Hematopoietic multipotent progenitor cell treated with erythropoietin and hydrocortisone succinate and interleukin-3 and kit ligand, for 4 days (in vitro differentiated cells): ENCODE measurements at regions not wholly inside any gene's neighbourhood (a gene's known extent, or its start where the extent isn't known, plus 50 kb on each side); places are given as distances from the start of the nearest gene placed in this dataset.
A peak's percentile ranks its signal among the peaks of the same experiment; 100 is the strongest.

Experiments
- DNase-seq: peaks from one replicate; pipeline ENCODE4 v3.0.0-alpha.2; 2015

DNA sequence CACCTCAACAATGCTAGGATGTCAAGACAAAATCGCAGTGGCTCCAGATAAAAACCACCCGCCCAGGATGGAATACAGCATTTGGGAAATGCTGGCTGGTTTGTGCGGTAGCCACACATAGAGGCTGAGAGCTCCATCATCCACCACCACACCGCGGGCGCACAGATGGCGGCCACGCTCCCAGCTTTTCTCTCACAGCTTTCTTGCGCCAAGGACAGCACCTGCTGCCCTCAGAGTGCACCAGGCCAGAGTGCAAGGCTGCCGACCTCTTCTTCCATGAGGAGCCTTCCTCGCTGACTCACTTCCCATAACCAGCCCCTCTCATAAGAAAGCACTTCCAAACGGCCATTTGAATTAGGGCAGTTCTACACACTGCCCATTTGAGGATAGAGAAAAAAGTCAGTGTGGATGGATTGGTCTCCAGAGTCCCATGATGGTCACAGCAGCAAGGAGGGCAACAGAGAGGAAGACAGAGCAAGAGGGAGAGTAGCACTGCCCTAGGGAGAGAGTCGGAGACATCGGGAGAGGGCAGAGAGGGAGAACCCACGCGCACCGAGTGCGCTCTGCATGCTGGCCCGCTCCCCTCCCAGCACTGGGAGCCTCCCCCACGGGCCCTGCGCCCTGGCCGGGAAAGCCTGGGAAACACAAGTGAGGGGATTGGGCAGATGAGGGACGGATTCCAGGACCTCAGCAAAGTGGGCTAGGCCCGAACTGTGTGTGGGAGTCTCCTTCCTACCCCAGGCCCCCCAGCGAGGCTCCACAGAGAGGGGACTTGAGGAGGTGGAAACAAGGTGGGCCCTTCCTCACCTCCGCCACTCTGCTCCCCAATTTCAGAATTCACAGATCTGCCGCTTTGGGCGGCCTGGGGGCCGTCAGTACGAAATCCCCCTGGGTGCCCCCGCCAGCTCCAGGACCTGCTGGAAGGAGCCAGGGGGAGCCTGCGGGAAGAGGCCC is 156.9 kb downstream of the USP12 start:
- DNase-seq, result no peak

DNA sequence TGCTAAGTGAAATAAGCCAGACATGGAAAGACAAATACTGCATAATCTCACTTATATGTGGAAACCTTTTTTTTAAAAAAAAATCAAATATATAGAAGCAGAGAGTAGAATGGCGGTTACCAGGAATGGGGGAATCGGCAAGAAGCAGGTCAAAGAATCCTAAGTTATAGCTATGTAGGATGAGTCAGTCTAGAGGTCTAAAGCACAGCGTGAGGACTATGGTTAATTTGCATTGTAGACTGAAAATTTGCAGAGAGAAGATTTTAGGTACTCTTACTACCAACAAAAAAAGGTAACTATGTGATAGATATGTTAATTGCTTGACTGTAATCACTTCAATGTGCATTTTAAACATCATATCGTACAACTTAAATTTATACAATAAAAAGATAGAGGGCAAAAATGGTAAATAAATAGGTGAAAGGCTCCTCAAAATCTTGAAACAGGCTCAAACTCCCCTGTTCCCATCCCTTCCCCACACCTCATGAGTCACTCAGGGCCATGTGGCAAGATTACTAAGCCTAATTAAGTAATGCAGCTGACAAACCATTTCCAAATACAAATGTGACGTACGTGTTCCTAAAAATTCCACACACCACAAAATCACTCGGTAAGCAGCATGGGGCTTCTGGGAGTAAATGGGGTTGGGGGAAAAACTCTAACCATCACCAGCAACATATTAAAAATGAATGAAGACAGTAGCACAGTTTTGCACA is 159.0 kb downstream of the USP12 start:
- no peak for DNase-seq

DNA sequence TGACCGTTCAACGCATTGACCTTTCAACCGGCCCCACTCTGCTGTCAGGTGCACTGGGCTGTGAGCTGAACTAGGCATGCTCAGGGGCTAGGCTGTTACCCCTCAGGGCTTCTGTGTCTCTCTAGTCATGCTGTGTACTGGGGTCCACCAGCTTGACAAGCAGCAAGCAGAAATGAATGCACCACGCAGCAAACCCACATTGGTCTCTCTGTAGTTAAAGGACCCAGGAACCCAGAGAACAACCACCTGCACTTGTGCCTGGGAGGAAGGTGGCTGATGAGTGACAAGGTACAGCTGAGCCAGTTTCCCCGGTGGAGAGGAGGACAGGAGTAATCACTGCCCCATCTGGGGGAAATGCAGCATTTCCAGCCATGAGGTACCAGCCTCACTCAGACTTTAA is 159.9 kb downstream of the USP12 start:
- no peak for DNase-seq

DNA sequence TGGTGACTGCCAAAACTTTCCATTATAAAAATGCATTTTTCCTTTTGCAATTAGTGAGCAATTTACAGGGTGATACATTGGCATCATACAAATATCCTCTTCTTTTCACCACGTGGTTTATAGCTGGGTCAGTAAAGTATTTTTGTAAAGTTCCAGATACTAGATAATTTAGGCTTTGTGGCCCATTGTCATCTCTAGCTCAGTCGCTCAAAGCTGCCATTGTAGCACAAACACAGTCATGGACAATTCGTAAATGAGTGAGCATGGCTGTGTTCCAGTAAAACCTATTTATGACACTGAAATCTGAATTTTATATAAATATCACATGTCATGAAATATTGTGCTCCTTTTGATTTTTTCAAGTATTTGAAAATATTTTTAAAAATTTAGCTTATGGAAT is 162.9 kb downstream of the USP12 start:
- no peak for DNase-seq

DNA sequence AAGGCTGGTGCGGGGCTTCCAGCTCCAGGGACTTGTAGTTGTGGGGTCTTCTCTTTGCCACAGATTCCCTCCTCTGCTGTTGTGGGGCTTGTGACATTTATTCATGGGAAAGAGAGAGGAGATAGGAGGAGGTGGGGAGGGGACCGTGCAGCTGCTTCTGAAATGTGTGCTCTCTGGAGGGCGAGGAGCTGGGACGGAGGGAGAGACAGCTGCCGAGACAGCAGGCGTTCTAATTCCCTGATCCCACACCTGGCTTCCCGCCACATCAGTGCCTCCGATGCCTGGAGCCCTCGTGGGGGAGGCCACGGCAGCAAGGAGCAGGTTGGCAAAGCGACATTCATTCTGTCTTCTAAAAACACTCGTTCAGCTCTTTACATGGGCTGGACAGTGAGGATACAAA is 164.4 kb downstream of the USP12 start:
- DNase-seq, result no peak

DNA sequence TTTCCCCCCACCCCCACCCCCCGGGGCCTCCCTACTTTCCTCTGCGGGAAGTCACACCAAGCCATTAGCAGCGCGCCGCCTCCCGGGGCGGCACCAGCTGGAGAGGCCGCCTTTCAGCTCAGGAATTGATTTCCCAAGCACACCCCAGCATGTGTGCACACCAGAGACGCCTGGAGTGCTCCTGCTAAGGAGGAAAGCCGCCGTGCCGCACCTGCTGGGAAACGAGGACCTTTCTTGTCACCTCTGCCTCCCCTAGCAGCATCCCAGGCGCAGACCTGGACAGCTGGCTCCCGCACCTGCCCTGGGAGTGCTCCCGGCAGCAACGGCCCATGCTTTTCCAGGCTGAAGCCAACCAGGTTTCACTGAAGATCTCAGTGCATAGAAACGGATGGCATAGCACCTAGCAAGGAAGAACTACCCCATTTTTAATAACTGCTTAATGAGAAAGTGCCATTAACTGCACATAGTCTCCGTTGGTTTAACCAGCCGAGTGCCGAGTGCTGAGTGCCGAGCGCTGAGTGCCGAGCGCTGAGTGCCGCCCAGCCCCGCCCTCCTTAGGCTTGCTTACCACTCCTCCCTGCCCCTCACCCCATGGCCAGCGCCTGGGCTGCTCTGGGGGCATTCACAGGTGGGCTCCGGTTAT is 165.0 kb downstream of the USP12 start:
- DNase-seq, result peak; percentile 64

DNA sequence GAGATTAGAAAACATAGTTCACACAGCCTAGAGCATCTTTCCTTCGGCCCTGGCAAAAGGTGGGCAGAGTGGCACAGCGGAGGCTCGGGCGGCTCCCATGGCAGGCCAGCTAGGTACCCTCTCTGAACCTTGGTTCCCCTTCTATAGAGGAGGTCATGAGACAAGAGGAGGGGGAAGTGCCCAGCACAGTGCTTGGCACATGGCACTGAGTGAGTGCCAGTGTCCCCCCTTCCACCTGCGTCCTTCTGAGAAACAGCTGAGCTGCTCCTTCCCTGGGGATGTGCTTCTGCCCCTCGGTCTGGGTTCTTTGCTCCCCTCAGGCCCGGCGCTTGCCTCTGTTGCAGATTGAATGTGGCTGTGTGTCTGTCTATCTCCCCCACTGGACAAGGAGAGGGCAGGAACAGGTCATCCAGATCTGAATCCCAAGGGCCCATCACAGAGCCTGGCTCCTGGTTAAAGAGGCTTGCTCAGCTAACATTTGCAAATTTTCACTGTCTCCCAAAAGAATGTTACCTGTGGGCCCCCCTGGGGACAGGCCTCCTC is 165.6 kb downstream of the USP12 start:
- no peak for DNase-seq

DNA sequence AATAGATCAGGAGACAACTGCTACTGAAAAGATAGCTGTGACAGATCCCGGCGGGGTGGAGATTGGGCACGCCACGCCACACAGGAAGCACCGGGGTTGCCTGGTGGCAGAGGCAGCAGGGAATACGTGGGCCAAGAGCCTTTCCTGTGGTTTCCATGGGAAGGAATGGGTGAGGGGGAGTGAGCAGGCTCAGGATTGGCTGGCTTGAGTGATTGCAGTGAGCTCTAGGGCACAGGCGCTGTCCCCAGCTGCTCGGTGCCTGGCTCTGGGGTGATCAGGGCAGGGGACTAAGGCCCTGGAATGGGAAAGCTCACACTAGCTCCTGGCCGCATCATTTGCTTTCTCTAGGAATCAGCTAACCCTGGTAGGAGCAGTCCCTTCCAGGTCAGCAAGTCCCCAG is 166.1 kb downstream of the USP12 start:
- peak; percentile 33 for DNase-seq

DNA sequence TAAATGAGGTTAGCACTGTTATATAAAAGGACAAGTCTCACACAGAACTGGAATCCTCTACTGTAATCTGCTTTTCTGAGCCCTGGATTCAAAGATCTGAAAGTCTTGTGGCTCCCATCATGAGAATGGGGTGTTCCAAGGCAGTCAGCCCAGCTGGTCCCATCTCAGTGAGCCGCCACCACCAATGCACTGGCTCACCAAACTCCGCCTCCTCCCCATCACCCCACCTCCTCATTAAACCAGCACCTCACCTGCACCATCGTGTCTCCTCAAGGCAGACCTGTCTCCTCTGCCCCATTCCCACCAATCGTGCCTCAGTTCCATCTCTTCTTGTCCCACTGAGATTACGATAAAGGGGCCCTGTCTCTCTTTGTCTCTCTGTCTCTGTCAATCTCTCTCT is 166.7 kb downstream of the USP12 start:
- no peak for DNase-seq

DNA sequence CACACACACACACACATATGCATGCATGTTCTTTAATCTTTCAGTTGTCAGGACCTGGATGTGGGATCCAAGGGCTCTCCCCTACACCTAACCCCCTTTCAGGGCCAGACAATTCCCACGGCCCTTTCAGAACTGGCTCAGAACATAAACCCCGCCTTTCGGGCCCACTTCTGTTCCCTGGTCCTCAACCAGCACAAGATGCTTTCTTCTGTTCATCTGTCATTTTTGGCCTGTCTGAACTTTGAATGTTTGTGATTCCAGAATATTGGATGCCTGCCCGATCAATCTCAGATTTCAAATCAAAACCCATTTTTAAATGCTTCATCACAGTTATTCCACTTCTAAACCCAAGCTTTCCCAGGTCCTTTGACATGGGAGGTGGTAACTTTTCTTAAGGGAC is 167.3 kb downstream of the USP12 start:
- DNase-seq, result no peak

DNA sequence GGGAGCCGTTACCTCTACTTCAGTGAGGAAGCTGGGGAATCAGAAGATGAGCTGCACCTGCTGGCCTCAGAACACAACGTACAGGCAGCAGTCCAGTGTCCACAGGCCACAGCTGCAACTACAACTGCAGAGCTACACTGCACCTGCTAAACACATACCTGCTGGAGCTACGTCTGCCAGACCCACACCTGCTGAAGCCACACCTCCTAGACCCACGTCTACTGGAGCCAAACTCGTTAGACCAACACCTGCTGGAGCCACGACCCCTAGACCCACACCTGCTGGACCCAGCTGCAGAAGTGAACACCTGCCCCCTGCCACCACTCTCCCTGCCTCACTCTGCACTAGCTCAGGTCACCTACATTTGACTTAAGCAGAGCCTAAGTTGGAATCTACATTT is 169.9 kb downstream of the USP12 start:
- no peak for DNase-seq

DNA sequence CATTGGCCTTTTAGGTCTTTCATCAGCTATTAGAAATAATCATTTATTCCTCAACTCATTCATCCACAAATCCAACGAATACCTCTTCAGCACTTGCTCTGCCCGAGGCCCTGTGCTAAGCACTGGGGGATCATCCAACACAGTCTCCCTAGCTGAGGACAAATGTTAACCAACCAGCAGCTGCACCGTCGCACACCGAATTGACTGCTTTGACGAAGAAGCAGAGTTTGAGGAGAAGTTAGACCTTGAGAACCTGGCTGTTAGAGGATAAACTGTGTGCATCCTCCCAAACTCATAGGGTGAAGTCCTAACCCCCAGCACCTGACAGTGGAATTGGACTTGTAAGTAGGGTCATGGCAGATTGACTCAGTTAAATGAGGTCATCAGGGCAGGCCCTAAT is 170.9 kb downstream of the USP12 start:
- no peak for DNase-seq

DNA sequence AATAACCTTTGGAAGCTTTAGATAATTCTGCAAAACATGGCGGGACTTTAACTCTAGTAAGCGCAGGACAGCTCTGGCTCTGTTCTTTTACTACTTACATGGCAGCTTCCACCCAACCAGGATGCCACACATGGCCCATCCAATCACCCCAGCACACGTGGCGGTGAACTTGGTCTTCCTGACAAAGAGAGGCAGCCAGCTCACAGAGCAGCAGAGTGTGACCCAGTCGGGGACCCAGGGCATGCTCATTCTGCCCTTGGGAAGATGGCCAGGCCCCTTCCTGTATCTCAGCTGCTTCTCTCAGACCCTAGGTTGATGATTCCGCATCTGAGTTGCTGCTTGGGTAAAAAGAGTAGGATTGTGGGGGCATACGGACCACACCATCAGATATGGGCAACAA is 172.1 kb downstream of the USP12 start:
- DNase-seq, result no peak

DNA sequence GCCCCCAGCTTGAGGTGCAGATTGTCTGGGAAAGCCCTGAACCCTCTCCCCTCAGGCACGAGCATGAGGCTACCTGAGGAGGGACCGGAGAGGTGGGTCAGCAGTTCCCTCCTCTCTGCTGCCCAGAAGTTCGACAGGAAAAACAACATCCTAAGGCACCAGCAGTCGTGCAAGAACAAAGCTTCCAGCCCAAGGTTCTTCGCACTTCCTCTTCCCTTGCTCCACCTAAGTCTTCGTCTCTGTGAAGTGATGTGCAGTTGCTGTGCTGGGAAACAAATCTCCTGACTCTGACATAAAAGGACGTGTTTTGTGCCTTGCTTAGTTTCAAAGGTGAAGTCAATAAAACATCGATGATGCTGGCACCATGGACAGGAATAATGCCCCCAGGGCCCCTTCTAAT is 173.3 kb downstream of the USP12 start:
- no peak for DNase-seq

DNA sequence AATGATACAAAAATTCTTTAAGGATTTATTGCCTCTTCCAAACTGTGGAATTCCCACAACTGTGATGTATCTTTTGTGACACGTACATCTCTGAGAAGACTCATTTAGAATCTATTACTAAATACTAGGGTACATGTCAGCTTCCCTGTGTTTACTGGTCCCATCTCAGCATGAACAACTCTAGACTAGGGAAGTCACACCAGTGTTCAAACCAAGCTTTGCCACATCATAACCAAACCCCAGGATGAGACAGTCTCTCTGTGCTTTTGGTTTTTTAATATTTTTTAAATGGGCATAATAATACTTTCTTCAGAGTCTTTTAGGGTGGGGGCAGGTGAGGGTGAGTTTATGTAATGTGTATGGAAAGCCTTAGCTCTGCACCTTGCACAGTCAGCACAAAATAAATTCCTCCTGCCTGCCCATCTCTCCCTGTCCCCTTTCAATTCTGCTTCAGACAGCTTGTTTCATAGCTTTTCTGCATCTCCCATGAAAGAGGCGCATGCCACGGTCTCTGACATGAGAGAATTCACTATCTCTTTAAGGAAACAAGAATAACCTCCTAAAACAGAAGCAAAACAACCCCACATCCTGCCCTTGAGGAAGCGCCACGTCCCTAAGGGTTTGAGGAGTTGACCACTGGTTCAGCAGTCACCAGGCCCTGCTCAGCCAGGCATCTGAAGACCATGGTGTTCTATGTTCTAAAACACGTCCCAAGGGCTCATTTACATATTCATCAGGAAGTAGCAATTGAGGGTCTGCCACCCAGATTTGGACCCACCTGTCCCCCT is 174.5 kb downstream of the USP12 start:
- peak; percentile 36 for DNase-seq

DNA sequence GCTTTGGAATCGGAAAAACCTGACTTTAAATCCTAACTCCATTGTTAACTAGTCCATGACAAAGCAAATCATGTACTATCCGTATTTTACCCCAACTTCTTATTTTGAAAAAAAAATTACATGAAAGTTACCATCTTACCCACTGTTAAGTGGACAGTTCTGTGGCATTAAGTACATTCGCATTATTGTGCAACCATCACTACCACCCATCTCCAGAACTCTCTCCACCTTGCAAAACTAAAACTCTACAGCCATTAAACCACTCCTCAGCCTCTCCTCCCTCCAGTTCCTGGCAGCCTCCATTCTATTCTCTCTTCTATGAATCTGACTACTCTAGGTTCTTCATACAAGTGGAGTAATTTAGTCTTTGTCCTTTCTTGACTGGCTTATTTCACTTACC is 176.5 kb downstream of the USP12 start:
- no peak for DNase-seq

DNA sequence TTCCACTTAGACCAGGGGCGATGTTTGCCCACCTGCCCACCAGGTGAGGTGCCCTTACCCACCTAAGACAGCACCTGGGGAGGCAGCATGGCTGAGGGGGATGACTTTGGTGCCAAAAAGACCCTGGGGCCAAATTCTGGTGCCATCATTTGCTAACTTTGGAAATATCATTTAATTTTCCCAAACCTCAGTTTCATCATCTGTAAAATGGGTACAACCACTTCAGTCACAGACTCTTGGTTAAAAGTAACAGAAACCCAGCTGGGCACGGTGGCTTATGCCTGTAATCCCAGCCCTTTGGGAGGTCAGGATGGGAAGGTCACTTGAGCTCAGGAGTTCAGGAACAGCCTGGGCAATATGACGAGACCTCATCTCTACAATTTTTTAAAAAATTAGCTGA is 177.8 kb downstream of the USP12 start:
- DNase-seq, result no peak

DNA sequence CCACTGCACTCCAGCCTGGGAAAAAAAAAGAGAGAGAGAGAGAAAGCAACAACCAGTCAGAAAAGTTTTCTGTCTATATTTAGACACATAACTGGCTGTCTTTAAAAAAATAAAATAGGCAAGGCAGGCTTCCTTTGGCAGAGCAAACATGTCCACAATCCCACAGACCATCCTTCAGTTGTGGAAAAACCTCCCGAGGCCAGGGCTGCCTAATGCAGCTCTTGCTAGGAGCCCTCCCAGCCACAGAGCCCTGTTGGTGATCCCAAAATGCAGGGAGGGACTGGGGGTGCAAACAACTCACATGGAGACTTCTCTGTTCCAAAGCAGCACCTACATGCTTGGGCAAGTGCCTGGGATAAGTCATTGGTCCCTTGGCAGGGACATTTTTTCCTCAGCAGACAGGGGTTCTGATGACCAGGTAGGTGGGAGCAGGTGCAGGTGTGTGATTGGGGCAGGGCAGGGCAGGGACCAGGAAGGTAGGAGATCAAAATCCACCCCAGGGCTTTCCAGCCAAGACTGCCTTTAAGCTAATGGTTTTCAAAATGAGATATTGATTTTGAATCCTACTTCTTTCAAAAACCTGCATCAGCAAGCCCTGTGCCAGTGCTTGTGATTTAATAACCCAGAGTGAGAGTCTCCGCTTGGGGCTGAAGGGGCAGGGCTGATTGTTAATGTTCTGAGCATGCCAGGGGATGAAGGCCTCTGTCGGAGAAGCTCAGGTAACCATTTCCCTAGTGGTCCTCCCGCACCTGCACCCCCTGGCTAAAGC is 178.5 kb downstream of the USP12 start:
- DNase-seq, result no peak

DNA sequence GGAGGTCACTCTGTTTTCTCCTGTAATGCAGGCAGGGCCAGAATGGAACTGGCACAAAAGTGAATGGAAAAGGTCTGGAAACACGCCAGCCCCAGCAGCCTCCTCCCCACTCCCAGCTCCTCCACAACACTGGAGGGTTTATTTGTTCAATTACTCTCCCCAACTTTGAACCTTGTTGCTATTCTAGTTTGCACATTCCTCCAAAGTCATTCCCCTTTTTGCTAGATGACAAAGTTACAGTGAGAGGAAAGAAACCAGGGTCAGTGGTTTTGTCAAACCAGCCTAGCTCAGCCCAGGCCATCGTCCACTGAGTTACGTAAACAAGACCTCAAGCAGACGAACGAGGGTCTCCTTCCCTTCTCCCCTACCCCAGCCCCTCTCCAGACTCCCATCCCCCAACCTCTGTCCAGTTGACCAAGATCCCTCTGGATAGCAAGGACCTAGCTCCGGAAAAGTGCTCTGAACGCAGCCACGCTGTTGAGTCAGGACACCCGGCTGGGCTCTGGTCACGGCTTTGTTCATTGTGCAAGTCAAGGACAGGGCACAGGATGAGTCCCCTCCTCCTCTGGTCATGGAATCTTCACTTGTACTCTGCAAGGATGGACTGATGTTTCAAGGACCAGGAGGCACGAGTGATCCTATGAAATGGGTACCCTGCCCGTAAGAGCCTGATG is 180.0 kb downstream of the USP12 start:
- DNase-seq, result no peak

DNA sequence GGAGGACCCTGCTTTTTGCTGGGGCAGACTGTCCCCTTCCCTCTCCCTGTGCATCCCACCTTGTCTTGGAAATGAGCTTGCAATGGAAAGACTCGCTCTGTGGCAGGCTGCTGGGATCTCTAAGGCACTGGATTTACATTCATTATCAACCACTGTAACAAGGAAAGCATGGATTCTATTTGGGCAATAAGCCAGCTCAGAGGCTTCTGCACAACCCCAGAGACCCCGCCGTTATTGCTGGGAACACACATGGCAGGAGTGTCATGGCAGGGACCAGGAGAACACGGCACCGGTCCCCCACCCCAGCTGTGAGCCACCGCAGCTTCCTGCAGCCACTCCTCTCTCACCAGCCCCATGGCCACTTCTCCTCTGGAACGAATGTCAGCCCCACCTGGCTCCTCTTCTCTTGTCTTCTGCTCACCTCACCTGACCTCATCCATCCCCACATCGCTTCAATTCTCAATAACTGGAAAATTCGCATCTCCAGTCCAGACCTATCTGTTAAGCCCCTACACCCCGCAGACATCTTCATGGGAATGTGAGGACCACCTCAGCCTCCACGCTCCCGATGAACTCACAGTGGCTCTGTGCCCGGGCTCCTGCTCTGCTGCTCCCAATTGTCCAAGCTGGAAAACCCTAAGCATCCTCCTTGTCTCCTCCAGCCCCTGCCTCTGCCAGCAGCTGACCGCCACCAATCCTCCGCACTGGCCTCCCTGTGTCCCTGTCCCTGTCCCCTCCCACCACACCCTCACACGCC is 181.5 kb downstream of the USP12 start:
- no peak for DNase-seq
